K562 (cell line): ENCODE measurements at regions not wholly inside any gene's neighbourhood (a gene's known extent, or its start where the extent isn't known, plus 50 kb on each side); places are given as distances from the start of the nearest gene placed in this dataset.

Source experiments
- ATAC-seq: fragments of 200-7000 bp; cut with Tn5 transposase; 3 replicates; pipeline ENCODE4 v1.9.1; 2020; ENCODE audit warnings: moderate library complexity
- BruUV-seq: library from RNA; stranded (reverse); fragments of 400-500 nt; replicated peaks from 2 replicates; lab custom pipeline; 2021; lab: Mats Ljungman, UMichigan
- CTCF ChIA-PET: fragments of 300-600 bp; formaldehyde crosslinking; extraction: SDS; loops from one replicate; lab custom pipeline; 2021; ENCODE audit warnings: low intra/inter-chr PET ratio; lab: Yijun Ruan, JAX
- POLR2A ChIA-PET: fragments of 300-600, 350-650 bp; sonication (Branson Sonifier 250); formaldehyde crosslinking; extraction: SDS; loops from one replicate; lab custom pipeline; 2021; ENCODE audit warnings: antibody characterized with exemption, inconsistent platforms; lab: Yijun Ruan, JAX
- DNase-seq, 4 experiments: peaks; one replicate each; pipeline versions ENCODE4 v3.0.0 to v3.0.0-alpha.2; 2011 to 2018; ENCODE audit warnings: low spot score in 3 of 4, mixed read lengths in 3 of 4; ENCODE audit errors: extremely low read depth in 1 of 4
- FAIRE-seq: peaks from 2 replicates; lab custom pipeline; 2011; peaks lifted over from hg19 to GRCh38; lab: Jason Lieb, UNC
- H2AFZ ChIP-seq: 2 replicates; pipeline ENCODE4 v1.6.0; 2011; ENCODE audit warnings: low read depth, low read length, control low read depth, inconsistent platforms
- H3K27ac ChIP-seq: fragments of 200-600 bp; 3 replicates; pipeline ENCODE4 v1.8.0; 2011; ENCODE audit warnings: low read depth, mild to moderate bottlenecking, control low read depth, inconsistent platforms, low read length, moderate library complexity, mixed read lengths; ENCODE audit errors: extremely low read depth
- H3K27me3 ChIP-seq, 2 experiments: fragments of 300-600 bp in 1 of 2; 2 replicates in 1 of 2; 3 replicates in 1 of 2; pipeline versions ENCODE4 v1.6.0 to v1.8.0; 2011; ENCODE audit warnings: inconsistent platforms in 2 of 2, low read length in 2 of 2, mild to moderate bottlenecking in 1 of 2, mixed read lengths in 1 of 2, moderate library complexity in 1 of 2; ENCODE audit not compliant: control insufficient read depth in 2 of 2, insufficient read depth in 2 of 2
- H3K36me3 ChIP-seq: fragments of 300-600 bp; 3 replicates; pipeline ENCODE4 v1.8.0; 2011; ENCODE audit warnings: mild to moderate bottlenecking, low read length, inconsistent platforms; ENCODE audit not compliant: control insufficient read depth, insufficient read depth
- H3K4me1 ChIP-seq, 2 experiments: fragments of 200-600 bp in 1 of 2; replicated peaks in 1 of 2; 2 replicates in 1 of 2; 3 replicates in 1 of 2; pipeline versions ENCODE4 v1.5.1 to v1.8.0; 2011; ENCODE audit warnings: inconsistent platforms in 2 of 2, low read length in 2 of 2, mild to moderate bottlenecking in 1 of 2, mixed read lengths in 1 of 2, moderate library complexity in 1 of 2; ENCODE audit not compliant: control insufficient read depth in 2 of 2, insufficient read depth in 2 of 2
- H3K4me2 ChIP-seq: 2 replicates; pipeline ENCODE4 v1.6.1; 2011; ENCODE audit warnings: low read length, control low read depth, inconsistent platforms, mixed read lengths; ENCODE audit not compliant: insufficient read depth
- H3K4me3 ChIP-seq: fragments of 200-600 bp; sonication (generic), shearing (Covaris generic); 2 replicates; pipeline ENCODE4 v1.5.1; 2016; ENCODE audit warnings: control low read depth, inconsistent platforms
- H3K79me2 ChIP-seq: fragments of 200-600 bp; 3 replicates; pipeline ENCODE4 v1.8.0; 2011; ENCODE audit warnings: low read length, inconsistent platforms; ENCODE audit not compliant: control insufficient read depth, insufficient read depth
- H3K9ac ChIP-seq, 2 experiments: 2 replicates each; pipeline versions ENCODE4 v1.6.0 to v1.6.1; 2011; ENCODE audit warnings: low read depth in 2 of 2, low read length in 2 of 2, control low read depth in 1 of 2, inconsistent platforms in 1 of 2, mild to moderate bottlenecking in 1 of 2, mixed read lengths in 1 of 2; ENCODE audit not compliant: insufficient read depth in 1 of 2
- H3K9me1 ChIP-seq: one replicate; pipeline ENCODE4 v1.6.0; 2011; ENCODE audit warnings: inconsistent platforms, mild to moderate bottlenecking, low read length, moderate library complexity; ENCODE audit not compliant: control insufficient read depth, insufficient read depth
- H3K9me3 ChIP-seq: replicated peaks from 2 replicates; pipeline ENCODE4 v1.5.1; 2011; ENCODE audit warnings: low read depth, low read length, inconsistent platforms; ENCODE audit not compliant: control insufficient read depth, insufficient read depth
- H4K20me1 ChIP-seq: replicated peaks from 2 replicates; pipeline ENCODE4 v1.6.1; 2011; ENCODE audit warnings: low read length, inconsistent platforms, mixed read lengths; ENCODE audit not compliant: control insufficient read depth, insufficient read depth
- ETV1 ChIP-seq: fragments of 450-650 bp; conservative IDR thresholded peaks from 2 replicates; pipeline ENCODE4 v1.6.1; 2016; ENCODE audit warnings: missing genetic modification characterization, control low read depth, low read depth, missing compliant biosample characterization
- KAT7 ChIP-seq: sonication (generic); formaldehyde crosslinking; IDR thresholded peaks from 2 replicates; pipeline ENCODE4 v1.8.0; 2022; ENCODE audit warnings: missing genetic modification reagents, mild to moderate bottlenecking, borderline replicate concordance
- KDM5B ChIP-seq: fragments of 200-600 bp; sonication (generic); IDR thresholded peaks from 2 replicates; pipeline ENCODE4 v1.6.1; 2012; ENCODE audit warnings: low read depth, mild to moderate bottlenecking, moderate library complexity, low read length, control low read depth, inconsistent platforms; ENCODE audit not compliant: insufficient replicate concordance
- MAFK ChIP-seq: IDR thresholded peaks from 2 replicates; pipeline ENCODE4 v1.6.1; 2011; ENCODE audit warnings: low read length, improper control_type of control experiment
- OTX1 ChIP-seq: fragments of 450-650 bp; formaldehyde crosslinking; IDR thresholded peaks from 2 replicates; pipeline ENCODE4 v1.4.0; 2022; ENCODE audit warnings: mild to moderate bottlenecking
- SIRT6 ChIP-seq: IDR thresholded peaks from one replicate; pipeline ENCODE4 v1.6.1; 2012; ENCODE audit warnings: low read depth, mild to moderate bottlenecking, control low read depth, inconsistent platforms, low read length, moderate library complexity
- ZNF408 ChIP-seq: fragments of 250-450 bp; sonication (Bioruptor Pico); IDR thresholded peaks from 2 replicates; pipeline ENCODE4 v1.4.0; 2020; ENCODE audit warnings: low read depth, mild to moderate bottlenecking, moderate library complexity
- WGBS: fragments of 100-300 bp; shearing (Covaris generic); methylation state at CpG from one replicate; pipeline ENCODE4 v1.1.6; 2016; ENCODE audit warnings: low coverage, mixed read lengths; ENCODE audit not compliant: insufficient coverage; ENCODE audit errors: missing lambda C conversion rate; 5-methylcytosine and 5-hydroxymethylcytosine counted together
- in situ Hi-C: fragments of 300-500 bp; cut with MboI; formaldehyde crosslinking; loops from 4 replicates; pipeline ENCODE4 v1.15.0; 2018; ENCODE audit warnings: inconsistent platforms, mixed read lengths
- intact Hi-C: fragments of 100-400 bp; cut with micrococcal nuclease; formaldehyde crosslinking; loops from 2 replicates; pipeline ENCODE4 v1.14.2; 2022
- TF ChIP-seq, protein P1 (sequence below): IDR thresholded peaks from 2 replicates; pipeline ENCODE4 v1.6.1; 2012; ENCODE audit warnings: low read depth, low read length, improper control_type of control experiment, borderline replicate concordance

DNA sequence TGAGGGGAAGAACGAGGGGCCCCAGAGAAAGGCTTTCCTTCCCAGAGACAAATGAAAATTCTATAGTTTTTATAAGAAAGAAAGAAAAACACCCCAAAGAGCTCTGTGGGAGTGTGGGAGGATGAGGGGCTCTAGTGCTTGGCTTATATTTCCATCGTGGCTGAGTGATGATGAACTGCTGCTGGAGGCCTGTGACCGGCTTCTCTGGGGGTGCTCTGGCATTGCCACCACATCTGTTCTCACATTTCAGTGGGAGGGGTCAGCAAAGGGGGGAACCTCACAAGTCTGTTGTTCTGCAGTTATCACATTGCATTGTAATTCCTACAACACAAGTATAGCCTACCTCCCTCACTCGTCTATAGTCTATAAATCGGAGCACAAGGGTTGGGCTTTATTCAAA, 67.6 kb upstream of the BACH2 start:
- BruUV-seq = no TSS peak
- WGBS = 25% methylated on average over 5 of the region's 5 CpGs
- ATAC-seq = no peak

More for the DNA sequence above, 67.6 kb upstream of the BACH2 start:
- no peak for DNase-seq
- intact Hi-C loops (no loop called here), in situ Hi-C loops (no loop called here)
- CTCF ChIA-PET = no interaction called here
- peaks cover 4 to 7% of the 10 kb centered on the region in 2 experiments; a peak in 4 of 5 replicates for H3K4me1 ChIP-seq
- no peaks in the 10 kb centered on the region for H3K36me3 ChIP-seq
- TF ChIP-seq OTX1 (no peak), KDM5B (no peak), KAT7 (CRISPR knock-in tag) (no peak), SIRT6 (no peak), ETV1 (tag) (no peak), MAFK (no peak), ZNF408 (CRISPR knock-in tag) (no peak)
- TF ChIP-seq, protein P1, sequence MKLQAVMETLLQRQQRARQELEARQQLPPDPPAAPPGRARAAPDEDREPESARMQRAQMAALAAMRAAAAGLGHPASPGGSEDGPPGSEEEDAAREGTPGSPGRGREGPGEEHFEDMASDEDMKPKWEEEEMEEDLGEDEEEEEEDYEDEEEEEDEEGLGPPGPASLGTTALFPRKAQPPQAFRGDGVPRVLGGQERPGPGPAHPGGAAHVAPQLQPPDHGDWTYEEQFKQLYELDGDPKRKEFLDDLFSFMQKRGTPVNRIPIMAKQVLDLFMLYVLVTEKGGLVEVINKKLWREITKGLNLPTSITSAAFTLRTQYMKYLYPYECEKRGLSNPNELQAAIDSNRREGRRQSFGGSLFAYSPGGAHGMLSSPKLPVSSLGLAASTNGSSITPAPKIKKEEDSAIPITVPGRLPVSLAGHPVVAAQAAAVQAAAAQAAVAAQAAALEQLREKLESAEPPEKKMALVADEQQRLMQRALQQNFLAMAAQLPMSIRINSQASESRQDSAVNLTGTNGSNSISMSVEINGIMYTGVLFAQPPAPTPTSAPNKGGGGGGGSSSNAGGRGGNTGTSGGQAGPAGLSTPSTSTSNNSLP = no peak
- H2AFZ ChIP-seq = no peak overlapping the region
- FAIRE-seq = no peak
- H3K9ac ChIP-seq = no peak overlapping the region
- H3K27me3 ChIP-seq = no peaks in the 10 kb centered on the region
- H3K79me2 ChIP-seq = no peaks in the 10 kb centered on the region
- H3K4me3 ChIP-seq = no peak overlapping the region
- POLR2A ChIA-PET = no interaction called here
- H3K9me3 ChIP-seq = no peaks in the 10 kb centered on the region
- H4K20me1 ChIP-seq = no peaks in the 10 kb centered on the region
- no peak overlapping the region for H3K4me2 ChIP-seq
- no peaks in the 10 kb centered on the region for H3K9me1 ChIP-seq
- H3K27ac ChIP-seq = no peak overlapping the region
